HG03575 (cell line): ENCODE measurements at regions not wholly inside any gene's neighbourhood (a gene's known extent, or its start where the extent isn't known, plus 50 kb on each side); places are given as distances from the start of the nearest gene placed in this dataset.

Source experiments
- ATAC-seq: cut with Tn5 transposase; IDR thresholded peaks from one replicate; pipeline ENCODE4 v1.9.1; 2021; ENCODE audit not compliant: unreplicated experiment, insufficient number of reproducible peaks, low FRiP score; ENCODE audit errors: extremely low read depth

DNA sequence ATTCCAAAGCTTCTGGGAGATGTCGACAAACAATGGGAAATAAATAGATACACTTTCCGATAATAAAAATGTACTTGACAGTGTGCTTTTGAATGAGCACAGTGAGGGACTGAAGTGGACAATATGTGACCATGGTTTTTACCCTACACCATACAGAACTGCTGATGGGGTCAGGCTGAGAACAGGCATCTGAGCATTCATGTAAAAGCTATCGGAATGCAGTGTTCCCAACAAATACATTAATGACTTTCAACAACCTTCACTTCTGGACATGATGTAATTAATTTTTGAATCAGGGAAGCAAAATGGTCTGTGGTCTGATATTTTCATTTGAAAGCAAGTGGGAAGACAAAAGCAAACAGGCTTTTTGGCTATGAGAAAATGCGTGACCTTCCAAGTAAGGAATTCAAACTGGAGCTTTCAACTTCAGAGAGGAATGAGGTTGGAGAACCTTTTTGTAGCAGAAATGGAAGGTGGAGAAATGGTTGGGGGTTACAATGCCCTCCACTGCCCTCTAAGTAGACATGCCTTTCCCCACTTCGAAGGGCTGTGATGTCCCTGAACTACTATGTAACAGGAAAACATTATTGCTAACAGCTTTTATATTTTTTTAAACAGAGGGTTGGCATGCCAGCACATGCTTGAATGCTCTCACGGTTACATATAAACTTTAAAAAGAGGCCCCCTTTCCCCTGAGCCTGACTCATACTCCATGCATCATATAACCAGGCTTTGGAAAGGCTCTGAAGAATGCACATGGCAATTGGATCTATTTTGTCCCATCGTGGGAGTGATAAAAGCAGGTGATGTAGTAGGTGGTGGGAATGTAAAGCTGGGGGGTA lies 203.5 kb upstream of the CITED2 start:
- no peak for ATAC-seq

DNA sequence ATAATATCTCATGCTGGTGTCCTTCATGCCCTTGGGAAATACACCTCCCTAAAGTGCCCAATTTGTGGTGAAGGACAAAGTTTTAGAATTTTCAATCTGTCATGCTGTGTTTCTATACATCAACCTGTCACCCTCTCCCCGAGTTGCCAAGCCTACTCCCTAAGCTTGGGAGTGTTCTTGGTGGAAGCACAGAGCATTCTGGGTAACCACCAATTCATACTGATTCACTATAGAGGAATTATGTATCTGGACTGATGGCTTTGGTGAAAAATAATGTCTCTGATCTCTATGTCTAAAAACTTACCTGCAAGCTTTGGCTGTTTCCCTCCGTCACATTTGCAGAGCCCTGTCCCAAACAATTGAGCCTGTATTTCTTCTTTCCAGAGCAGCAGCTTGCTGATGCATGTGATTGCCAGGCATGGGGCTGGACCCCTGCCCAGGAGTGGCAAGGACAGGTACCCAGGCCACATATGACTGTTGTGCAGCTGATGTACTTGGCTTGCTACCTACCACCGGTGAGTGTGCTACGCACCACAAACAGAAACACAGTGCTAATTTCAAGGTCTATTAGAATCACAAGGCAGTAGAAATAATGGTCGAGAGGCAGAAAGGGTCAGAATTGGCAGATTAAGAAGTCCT lies 202.8 kb upstream of the CITED2 start:
- no peak for ATAC-seq

DNA sequence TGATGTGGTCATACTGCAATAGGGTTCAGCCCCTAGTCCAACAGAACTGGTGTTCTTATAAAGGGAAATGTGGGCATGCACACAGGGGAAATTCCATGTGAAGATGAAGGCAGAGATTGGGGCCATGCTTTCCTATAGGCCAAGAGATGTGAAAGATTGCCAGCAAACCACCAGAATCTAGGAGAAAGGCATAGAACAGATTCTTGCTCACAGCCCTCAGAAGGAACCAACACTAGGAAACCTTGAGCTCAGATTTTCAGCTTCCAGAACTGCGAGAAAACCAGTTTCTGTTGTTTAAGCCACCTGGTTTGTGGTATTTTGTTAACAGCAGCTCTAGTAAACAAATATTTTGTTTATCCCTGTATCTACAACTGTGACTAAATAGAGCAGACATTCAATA lies 197.6 kb upstream of the CITED2 start:
- ATAC-seq = no peak

DNA sequence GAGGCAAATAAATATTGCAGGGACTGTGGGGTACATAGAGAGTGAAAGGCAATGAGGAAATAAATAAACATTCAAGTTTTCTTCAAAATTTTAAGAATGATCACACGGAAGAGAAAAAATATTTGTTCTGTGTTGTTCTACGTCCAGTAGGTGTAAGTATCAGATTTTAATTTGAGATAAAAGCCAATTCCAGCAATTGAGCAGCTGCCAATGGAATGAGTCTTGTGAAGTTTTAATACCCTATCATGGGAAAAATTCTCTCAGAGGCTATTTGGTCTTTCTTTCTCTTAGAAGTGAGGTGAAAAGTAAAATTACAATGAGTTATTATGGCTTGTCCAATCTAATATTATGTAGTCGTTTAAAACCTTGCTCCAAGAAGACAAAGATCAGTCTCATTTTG lies 195.7 kb upstream of the CITED2 start:
- no peak for ATAC-seq

DNA sequence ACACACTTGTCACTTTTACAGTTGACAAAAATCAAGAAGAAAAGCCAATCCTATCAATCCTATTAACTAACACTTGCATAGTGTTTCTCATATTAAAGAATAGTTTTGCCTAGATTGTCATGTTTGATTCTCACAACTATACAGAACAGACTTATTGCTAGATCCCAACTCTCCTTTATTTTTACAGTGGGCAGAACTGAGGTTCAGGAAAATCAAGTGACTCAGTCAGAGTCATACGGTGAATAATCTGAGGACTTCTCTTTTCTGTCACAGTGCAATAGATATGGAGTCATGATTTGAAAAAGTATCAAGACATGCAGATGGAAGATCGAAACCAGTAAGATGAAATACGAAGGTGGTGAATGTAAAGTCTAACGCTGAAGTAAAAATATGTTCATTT lies 195.1 kb upstream of the CITED2 start:
- no peak for ATAC-seq

DNA sequence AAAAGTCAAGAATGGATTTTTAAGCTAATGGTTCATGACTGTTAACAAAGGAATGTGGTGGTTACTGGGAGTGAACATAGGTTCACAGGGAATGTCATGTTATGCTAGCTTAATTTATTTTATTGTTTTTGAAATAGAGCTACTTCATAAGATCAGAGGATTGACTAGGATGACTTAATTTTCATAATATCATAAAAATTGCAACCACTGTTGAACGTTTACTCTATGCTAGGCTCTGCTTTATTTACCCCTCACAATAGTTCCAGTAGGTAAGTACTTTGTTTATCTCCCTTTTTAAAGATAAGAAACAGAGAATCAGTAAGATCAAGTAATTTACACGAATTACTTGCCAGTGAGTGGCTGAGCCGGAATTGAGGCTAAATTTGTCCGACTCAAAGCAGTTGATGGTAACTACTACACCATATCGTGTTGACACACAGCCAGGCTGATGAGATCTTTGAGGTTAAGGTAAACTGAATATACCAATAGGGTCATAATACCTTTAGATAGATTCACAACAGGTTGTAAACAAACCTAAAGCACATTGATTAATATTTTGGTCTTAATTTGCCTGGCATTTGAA lies 194.6 kb upstream of the CITED2 start:
- no peak for ATAC-seq

DNA sequence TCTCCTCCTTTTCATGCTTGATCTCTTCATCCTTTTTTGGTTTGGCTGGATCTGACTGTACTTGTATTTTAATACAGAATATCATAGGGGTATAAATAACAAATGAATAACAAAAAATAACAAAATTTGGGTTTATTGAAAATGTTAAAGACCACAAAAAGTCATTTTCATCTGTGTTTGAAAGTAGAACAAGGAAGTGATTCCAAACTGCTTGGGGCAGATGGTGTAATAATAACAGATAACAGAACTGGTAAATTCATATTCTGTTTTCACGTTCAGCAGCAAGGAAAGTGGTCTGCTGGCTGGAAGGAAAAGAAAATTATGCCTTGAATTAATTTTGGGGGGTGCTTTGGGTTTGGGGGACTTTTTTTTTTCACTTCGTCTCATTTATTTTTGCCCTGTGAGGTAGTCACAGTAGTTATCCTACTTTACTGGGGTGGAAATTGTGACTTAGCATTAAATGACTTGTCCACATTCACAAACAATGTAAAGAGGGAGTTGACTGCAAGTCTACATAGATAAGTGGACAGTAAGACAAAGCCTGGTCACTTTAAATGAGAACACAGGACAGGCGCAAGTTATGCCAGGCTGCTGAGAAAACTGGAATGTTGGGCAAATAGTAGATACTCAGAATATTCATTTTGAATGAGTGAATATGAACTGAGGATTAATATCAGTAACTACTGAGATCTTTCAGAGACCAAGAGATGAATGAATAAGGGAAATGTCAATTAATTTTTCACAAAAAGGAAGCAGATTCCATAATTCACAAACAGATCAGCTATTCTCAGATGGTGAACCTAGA lies 193.9 kb upstream of the CITED2 start:
- ATAC-seq = no peak

DNA sequence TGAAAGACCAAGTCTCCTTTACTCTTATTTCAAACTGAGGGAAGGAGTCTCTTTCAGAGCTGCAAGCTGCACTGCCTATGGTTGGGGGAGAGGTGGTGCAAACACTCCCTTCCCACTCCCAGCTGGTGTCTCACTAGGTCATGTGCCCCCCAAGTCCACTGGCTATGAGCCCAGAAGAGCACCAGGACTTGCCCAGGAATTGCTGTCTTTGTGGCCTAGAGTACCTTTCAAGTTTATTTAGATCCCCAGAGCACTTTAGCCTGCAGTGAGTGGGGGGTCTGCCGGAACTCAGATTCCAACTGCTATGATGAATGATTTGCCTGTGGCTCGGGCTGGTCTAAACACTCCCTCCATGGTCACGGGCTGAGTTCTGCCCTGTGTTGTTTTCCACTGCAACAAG lies 192.6 kb upstream of the CITED2 start:
- ATAC-seq = no peak

DNA sequence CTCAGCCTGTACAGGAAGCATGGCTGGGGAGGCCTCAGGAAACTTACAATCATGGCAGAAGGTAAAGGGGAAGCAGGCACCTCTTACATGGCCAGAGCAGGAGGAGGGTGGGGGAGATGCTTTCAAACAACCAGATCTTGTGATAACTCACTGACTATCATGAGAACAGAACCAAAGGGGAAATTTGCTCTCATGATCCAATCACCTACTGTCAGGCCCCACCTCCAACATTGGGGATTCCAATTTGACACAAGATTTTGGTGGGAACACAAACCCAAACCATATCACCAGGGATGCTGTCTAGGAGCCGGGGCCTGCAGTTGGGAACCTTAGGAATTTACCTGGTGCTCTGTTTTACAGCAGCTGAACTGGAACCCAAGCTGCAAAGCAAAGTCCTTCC lies 191.1 kb upstream of the CITED2 start:
- ATAC-seq = no peak

DNA sequence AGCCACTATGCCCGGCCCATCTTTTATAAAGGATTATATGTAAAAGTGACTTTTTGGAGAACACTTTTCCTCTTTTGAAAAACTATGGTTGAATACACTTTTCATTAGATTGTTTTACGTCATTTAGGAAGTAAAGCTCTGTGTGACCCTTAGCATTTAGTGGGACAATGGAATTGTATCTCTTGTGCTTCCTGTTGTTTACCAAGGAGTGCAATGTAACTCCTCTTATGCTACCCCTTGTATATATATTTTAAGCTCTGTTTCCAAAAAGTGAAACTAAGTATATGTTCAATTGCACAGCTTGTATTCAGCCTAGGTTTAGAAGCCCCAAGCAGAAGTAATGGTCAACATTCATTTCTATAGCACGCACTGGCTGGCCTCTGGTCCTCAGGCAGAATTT lies 183.1 kb upstream of the CITED2 start:
- ATAC-seq = no peak

DNA sequence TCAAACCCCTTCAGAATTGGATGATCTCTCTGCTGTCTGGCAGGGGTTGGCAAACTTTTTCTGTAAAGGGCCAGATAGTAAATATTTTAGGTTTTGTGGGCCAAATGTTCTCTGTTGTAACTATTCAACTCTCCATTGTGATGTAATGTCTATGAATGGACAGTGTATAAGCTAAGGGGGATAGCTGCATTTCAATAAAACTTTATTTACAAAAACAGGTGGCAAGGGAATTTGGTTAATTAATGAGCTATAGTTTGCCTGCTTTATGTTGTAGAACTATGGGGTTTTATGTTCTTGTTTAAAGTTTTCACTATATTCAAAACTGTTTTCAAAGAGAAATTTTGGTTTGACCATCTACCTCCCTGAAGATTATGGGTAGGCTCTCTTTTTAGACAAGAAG lies 182.1 kb upstream of the CITED2 start:
- ATAC-seq = no peak

DNA sequence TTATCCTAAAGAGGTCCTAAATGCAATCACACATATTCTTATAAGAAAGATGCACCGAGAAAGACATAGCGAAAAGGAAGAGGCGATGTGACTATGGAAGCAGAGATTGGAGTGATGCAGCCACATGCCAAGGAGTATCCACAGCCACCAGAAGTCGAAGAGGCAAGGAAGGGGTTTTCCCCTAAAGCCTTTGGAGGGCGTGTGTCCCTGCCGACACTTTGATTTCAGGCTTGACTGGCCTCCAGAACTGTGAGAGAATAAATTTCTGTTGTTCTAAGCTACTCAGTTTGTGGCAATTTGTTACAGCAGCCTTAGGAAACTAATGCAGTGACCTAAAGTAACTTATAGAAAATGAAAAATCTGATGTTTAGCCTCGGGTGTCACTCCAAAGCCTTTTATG lies 179.5 kb upstream of the CITED2 start:
- no peak for ATAC-seq

DNA sequence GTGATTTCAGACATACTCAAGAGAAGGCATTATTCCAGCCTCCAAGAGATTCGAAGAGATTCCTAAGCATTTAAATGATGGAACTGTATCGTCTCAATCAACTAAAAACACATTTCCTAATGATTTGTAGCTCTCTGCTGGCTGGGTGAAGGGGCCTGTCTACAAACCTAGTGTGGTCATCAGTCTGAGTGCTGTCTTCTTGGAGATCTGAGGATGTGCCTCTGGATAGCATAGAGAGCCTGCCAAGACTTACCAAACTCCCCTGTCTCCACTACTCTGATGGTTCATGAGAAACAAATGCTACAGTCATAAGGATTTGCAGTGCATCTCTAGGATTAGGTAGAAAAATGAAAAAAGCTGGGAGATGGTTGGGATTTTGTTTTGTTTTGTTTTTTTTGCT lies 176.9 kb upstream of the CITED2 start:
- ATAC-seq = no peak

DNA sequence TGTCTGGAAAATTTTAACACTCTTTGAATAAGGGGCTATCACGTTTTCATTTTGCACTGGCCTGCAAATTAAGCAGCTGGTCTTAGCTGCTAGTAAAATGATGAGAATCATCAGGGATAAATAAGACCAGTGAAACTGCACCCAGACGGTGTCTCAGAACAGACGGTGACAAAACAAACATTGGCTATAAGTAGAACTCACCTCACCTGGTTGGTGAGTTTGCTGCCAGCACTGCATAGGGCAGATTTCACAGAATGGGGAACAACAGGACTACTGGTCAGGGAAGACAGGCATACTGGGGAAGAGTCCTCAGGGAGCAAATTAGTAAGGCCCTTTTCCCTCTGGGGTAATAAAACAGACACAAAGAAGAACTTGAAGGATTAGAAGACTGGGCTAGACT lies 175.9 kb upstream of the CITED2 start:
- no peak for ATAC-seq

DNA sequence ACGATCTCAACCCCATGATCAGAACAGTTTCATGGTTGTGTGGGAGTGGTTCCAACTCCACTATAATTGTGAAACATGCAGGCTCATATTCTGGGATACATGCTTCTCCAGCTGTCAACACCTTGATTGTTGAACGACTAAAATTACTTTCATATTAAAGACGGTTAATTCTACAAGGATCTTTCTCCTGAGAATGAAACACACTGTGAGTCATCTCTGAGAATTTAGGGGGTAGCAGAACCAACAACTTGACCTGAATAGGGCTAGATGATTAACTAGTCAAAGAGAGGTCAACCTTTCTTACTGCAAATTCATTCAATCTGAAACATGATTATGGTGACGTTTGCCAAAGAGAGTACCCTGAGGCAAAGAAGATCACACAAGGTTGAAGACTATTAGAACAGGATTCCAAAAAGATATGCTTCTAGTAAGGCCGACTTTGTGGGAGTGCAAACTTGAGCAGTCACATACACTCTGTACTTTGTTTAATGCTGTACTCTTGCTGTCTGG lies 175.2 kb upstream of the CITED2 start:
- no peak for ATAC-seq

DNA sequence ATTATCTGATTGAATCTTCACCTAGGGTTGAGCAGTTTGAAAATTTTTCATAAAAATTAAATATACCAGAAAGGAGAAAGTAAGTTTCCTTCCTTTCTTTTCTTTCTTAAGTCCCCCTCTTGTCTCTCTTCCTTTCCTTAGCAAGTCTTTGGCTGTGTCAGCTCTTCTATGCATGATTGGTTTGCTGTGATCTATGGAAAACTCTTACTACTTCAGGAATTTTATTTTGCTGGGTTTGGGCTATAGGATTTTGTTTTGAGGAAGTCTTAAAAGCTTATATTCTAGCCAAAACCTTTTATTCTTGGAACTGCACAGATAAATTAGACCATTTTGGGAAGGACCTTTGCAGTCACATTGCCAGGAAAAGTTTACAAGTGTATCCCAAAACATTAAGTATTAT lies 173.4 kb upstream of the CITED2 start:
- no peak for ATAC-seq

DNA sequence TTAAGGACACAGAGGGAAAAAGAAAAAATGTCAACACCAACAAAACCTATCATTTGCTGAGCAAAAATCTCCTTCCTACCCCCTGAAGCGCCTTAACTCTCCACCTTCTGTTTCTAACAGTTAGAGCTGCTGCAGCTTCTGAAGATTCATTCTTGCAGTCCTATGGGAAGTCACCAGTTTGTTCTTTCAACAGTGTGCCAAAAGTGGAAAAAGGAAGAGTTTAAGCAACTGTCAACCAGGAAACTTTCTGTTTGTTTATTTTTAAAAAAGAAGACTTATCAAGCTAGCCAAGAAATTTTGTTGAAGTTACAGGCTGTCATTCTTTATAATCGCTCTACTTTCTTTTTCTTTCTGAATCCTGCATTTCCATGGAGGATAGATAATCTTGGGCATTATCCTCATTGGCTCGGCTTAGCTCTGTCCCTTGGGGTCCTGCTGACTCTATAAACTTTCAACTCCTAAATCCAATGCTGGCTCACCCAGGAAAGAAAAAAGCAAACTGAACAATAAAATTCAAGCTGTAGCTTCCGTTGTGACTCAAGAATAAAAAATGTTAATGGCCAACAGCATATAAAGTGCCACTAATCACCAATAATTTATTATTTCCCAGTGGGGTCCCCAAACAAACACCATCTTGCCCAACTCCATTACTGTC lies 172.8 kb upstream of the CITED2 start:
- no peak for ATAC-seq

DNA sequence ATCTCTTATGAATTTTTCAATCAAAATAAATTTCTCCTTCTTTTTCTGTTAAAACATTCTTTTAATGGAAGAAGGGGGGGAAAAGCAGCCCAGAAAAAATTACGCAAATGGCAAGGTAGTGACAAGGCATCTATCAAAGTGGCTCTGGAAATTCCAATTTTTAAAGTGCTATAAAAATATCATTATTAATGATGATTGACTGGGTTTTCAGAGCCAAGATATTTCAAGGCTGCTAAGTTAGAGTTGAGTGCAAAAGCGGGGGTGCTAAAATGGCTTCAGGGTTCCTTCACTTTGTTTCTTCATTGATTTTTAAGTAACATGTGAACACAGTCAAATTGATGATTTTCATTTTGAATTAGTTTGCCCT lies 171.6 kb upstream of the CITED2 start:
- no peak for ATAC-seq
